DMS153 treated with DMSO at 0.1 percent for 48 hours (cell line): ENCODE measurements at regions not wholly inside any gene's neighbourhood (a gene's known extent, or its start where the extent isn't known, plus 50 kb on each side); places are given as distances from the start of the nearest gene placed in this dataset.
A peak's percentile ranks its signal among the peaks of the same experiment; 100 is the strongest.
"Not testable (repeated sequence)": the region's sequence is repeated elsewhere in the genome, so short reads cannot be mapped to it uniquely, and the experiment has no call there.

Experiments
- DNase-seq: peaks from one replicate; lab custom pipeline; 2025; ENCODE audit not compliant: unreplicated experiment; lab: John Stamatoyannopoulos, UW

GRCh38 chr2:83015035-83015715 is 1443.9 kb downstream of the SUCLG1 start:
- DNase-seq: no peak

DNA sequence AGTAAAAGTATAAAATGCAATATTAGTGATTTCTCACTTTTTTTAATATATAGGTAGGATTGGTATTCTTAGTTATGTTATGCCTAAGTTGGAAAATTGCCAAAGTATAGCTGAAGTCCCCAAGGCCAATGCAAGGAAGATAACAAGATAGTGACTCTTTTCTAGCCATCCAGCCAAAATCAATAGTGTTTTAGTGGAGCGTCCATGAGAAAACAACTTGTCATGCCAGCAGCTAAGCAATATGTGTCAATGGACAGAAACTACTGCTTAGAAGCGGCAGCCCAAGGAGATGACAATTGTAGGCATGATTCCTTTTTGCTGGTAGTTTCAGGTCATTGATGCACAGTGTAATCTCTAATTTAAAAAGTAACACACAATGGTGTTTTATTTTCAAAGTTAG is 1444.6 kb downstream of the SUCLG1 start:
- DNase-seq: no peak

DNA sequence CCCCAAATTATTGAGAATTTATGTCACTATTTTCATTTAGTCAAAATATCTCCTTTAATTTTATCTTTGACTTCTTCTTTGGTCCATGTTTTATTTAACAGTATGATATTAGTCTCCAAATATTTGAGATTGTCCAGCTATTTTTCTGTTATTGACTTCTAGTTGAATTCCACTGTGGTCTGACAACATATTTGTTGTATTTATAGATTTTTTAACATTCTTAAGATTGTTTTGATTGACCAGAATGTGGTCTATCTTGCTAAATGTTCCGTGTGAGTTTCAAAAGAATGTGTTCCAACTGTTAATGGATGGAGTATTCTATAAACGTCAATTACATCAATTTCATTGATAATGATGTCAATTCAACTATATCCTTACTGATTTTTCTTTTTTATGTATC is 1452.1 kb downstream of the SUCLG1 start:
- no peak for DNase-seq

- no peak for DNase-seq
Measured at GRCh38 chr2:83003555-83003954, 1455.5 kb downstream of the SUCLG1 start.

GRCh38 chr2:83002706-83003105 is 1456.4 kb downstream of the SUCLG1 start:
- DNase-seq: no peak

DNA sequence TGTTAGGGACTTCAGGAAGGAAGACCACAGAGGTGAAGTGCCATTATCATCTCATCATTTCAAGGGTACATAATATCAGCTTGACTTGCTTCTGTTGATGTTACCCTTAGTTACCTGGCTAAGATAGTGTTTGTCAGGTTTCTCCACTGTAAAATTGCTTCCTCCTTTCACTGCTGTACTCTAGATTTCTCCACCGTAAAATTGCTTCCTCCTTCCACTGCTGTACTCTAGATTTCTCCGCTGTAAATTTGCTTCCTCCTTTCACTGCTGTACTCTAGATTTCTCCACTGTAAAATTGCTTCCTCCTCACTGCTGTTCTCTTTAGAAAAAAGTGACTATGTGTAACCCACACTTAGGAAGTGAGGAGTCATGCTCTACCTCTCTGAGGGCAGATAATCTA is 1460.3 kb downstream of the SUCLG1 start:
- DNase-seq: peak; percentile 4

GRCh38 chr2:82996217-82996616 is 1462.9 kb downstream of the SUCLG1 start:
- no peak for DNase-seq

- DNase-seq: no peak
Measured at GRCh38 chr2:82994151-82994550, 1464.9 kb downstream of the SUCLG1 start.

GRCh38 chr2:82993609-82994008 is 1465.5 kb downstream of the SUCLG1 start:
- DNase-seq: no peak

GRCh38 chr2:82992968-82993367 is 1466.1 kb downstream of the SUCLG1 start:
- no peak for DNase-seq

- DNase-seq: not testable (repeated sequence)
Measured at GRCh38 chr2:82987706-82988105, 1471.4 kb downstream of the SUCLG1 start.

DNA sequence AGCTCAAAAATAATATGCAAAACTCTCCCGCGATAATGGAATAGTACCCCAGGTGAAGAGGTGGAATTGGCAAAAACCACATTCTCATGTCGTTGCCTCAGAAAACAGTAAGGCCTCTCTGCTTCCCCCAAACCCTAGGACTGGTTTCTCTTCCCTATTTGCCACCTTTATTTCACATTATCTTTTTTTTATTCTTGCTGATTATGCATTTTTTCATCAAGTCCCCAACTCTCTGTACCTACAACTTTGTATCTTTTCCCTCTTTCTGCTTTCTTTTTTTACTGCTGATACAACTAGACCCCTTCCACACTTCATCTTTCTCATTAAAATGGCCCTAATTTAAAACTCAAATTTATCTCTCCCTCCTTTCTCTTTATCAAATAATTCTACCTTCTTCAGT is 1472.2 kb downstream of the SUCLG1 start:
- DNase-seq: no peak

DNA sequence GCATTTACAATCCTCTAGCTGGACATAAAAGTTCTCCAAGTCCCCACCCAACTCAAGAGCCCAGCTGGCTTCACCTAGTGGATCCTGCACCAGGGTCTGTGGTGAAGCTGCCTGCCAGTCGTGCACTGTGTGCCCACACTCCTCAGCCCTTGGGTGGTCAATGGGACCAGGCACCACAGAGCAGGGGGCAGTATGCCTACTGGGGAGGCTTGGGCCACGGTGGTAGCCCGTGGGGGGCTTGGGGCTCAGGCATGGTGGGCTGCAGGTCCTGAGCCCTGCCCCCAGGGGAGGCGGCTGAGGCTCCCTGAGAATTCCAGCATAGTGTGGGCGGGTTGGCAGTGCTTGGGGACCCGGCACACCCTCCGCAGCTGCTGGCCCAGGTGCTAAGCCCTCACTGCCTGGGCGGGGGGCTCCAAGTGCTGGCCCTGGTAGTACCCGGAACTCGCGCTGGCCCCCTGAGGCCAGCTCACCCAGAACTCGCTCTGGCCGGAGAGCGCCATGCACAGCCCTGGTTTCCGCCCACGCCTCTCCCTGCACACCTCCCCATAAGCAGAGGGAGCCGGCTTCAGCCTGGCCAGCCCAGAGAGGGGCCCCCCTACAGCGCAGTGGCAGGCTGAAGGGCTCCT is 1473.4 kb downstream of the SUCLG1 start:
- DNase-seq: no peak

DNA sequence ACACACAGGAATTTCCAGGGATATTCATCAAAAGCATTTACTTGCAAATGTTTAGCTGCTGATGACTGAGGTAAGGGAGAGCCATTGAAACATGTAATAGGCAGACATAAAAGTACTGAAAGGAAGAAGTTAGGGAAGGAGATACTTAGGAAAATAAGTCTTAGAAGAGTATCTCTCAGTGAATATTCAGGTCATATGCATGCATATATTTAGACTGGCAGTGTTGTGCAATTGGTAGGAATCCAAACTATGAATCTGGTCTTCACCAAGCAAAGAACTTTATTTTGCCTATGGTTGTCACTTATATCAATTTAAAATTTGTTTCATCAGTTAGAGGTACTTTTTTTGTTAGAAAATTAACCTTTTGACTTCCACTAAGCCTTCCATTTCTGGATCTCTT is 1490.7 kb downstream of the SUCLG1 start:
- no peak for DNase-seq

GRCh38 chr2:82964341-82964740 is 1494.7 kb downstream of the SUCLG1 start:
- DNase-seq: no peak

GRCh38 chr2:82959727-82960126 is 1499.4 kb downstream of the SUCLG1 start:
- DNase-seq: no peak

GRCh38 chr2:82954868-82955267 is 1504.2 kb downstream of the SUCLG1 start:
- DNase-seq: no peak

DNA sequence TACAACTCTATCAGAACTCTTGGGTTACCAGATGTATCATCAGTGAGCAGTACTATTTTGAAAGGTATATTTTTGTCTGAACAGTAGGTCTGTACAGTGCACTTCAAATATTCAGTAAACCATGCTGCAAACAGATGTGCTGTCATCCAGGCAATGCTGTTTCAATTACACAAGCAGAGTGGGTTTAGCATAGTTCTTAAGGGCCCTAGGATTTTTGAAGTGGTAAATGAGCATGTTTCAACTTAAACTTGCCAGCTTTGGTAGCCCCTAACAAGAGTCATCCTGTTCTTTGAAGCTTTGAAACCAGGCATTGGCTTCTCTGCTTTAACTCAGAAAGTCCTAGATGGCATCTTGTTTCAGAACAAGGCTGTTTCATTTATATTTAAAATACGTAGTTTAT is 1519.9 kb downstream of the SUCLG1 start:
- DNase-seq: no peak

- DNase-seq: not testable (repeated sequence)
Measured at GRCh38 chr2:82938321-82938845, 1520.7 kb downstream of the SUCLG1 start.

GRCh38 chr2:82913566-82913965 is 1545.5 kb downstream of the SUCLG1 start:
- no peak for DNase-seq

GRCh38 chr2:82896117-82896516 is 1563.0 kb downstream of the SUCLG1 start:
- no peak for DNase-seq

DNA sequence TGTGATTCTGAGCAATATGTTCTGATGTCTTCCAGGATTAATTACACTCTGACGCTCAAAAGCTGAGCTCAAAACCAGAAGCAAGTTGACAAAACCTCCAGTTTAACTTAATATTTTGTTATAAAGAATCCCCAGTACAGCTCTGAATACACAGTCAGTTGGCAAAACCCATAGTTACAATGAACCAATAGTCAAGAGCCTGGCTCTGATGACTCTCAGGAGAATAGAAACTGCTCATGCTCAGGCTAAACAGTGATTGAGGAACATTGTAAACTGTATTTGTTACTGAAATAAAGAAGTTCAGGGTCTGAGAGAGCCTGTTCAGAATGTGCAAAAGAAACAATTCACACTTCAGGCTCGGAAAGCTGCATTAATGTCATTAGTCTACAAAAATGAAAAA is 1565.9 kb downstream of the SUCLG1 start:
- no peak for DNase-seq

- DNase-seq: no peak
Measured at GRCh38 chr2:82879803-82880202, 1579.3 kb downstream of the SUCLG1 start.
